ENCODE measurements at regions not wholly inside any gene's neighbourhood (a gene's known extent, or its start where the extent isn't known, plus 50 kb on each side); places are given as distances from the start of the nearest gene placed in this dataset.

GRCh38 chr5:152905286-152905685, 500.2 kb upstream of the NMUR2 start:
- no peak overlapping the region for H3K9ac ChIP-seq (ENCODE audit: control insufficient read depth, insufficient read depth, low read length)
- POLR2A ChIA-PET, result no interaction called here
- WGBS (ENCODE audit: insufficient coverage, insufficient replicate concordance, low lambda C conversion rate, missing lambda C conversion rate), result 0% methylated on average over 1 of the region's 1 CpG

More at GRCh38 chr5:152905286-152905685, 500.2 kb upstream of the NMUR2 start:
- intact Hi-C loops (cut with micrococcal nuclease; ENCODE audit: unreplicated experiment), result no loop called here
- DNase-seq (ENCODE audit: low read depth, low spot score), result no peak
- H3K4me2 ChIP-seq (ENCODE audit: control insufficient read depth, insufficient read depth), result no peak overlapping the region
- no peaks in the 10 kb centered on the region for H3K4me1 ChIP-seq (ENCODE audit: control insufficient read depth, insufficient read depth, low read length)
- CTCF ChIA-PET, result no interaction called here
- in situ Hi-C loops (cut with MboI), result no loop called here
- H4K20me1 ChIP-seq (ENCODE audit: control insufficient read depth, insufficient read depth), result no peaks in the 10 kb centered on the region
- no peak for TF ChIP-seq CHD4 (IDR thresholded peaks at IDR 0.05)
- TF ChIP-seq ZBTB4 (CRISPR knock-in tag; IDR thresholded peaks at IDR 0.05), result no peak
- no peak for TF ChIP-seq USF1 (IDR thresholded peaks at IDR 0.05; ENCODE audit: borderline replicate concordance, extremely low read length, insufficient read depth, low read depth, low read length)
- no peak for TF ChIP-seq SMC3 (IDR thresholded peaks at IDR 0.05; ENCODE audit: borderline replicate concordance, low read length)
- TF ChIP-seq STAT3 (IDR thresholded peaks at IDR 0.05; ENCODE audit: low read depth, low read length), result no peak
- TF ChIP-seq SPI1 (IDR thresholded peaks at IDR 0.05; ENCODE audit: borderline replicate concordance, insufficient read depth, low read depth, low read length), result no peak
- TF ChIP-seq HCFC1 (IDR thresholded peaks at IDR 0.05; ENCODE audit: low read length), result no peak
- no peaks in the 10 kb centered on the region for H3K9me3 ChIP-seq (replicated peaks; ENCODE audit: control insufficient read depth, insufficient read depth, low read length)
- SMC1A ChIA-PET (ENCODE audit: uncharacterized antibody, unreplicated experiment), result no interaction called here
- no peak overlapping the region for H3K4me3 ChIP-seq
- ATAC-seq, result no peak
- H3K27me3 ChIP-seq (replicated peaks in 1 of 2; ENCODE audit: control insufficient read depth in 2 of 2, insufficient read depth in 2 of 2, low read length in 1 of 2), result no peaks in the 10 kb centered on the region
- RAD21 ChIA-PET (ENCODE audit: unreplicated experiment), result no interaction called here
- no TSS peak for BruUV-seq (replicated peaks)
- no peak overlapping the region for H3K27ac ChIP-seq (ENCODE audit: control insufficient read depth, insufficient read depth)
- FAIRE-seq, result no peak
- H3K36me3 ChIP-seq (ENCODE audit: control insufficient read depth in 2 of 2, insufficient read depth in 2 of 2, low read length in 1 of 2), result no peaks in the 10 kb centered on the region
- no peaks in the 10 kb centered on the region for H3K79me2 ChIP-seq (ENCODE audit: control insufficient read depth, insufficient read depth, low read length)
- no peak overlapping the region for H2AFZ ChIP-seq (ENCODE audit: control insufficient read depth, low read depth, low read length)
